Hematopoietic multipotent progenitor cell treated with erythropoietin and hydrocortisone succinate and interleukin-3 and kit ligand, for 4 days (in vitro differentiated cells): ENCODE measurements at regions not wholly inside any gene's neighbourhood (a gene's known extent, or its start where the extent isn't known, plus 50 kb on each side); places are given as distances from the start of the nearest gene placed in this dataset.

Experiments
- DNase-seq: peaks from one replicate; pipeline ENCODE4 v3.0.0-alpha.2; 2015

- DNase-seq, result no peak
Measured at GRCh38 chr6:105901583-105901982, 184.6 kb upstream of the PRDM1 start.

GRCh38 chr6:105900125-105900937, 185.8 kb upstream of the PRDM1 start:
- DNase-seq, result peak; percentile 69

GRCh38 chr6:105898286-105898685, 187.8 kb upstream of the PRDM1 start:
- no peak for DNase-seq

- DNase-seq, result no peak
Measured at GRCh38 chr6:105897131-105897530, 189.0 kb upstream of the PRDM1 start.

- no peak for DNase-seq
Measured at GRCh38 chr6:105896821-105897095, 189.4 kb upstream of the PRDM1 start.

GRCh38 chr6:105896052-105896820, 189.9 kb upstream of the PRDM1 start:
- peak; percentile 45 for DNase-seq

- DNase-seq, result no peak
Measured at GRCh38 chr6:105894556-105894955, 191.6 kb upstream of the PRDM1 start.

GRCh38 chr6:105893741-105894140, 192.4 kb upstream of the PRDM1 start:
- DNase-seq, result no peak

GRCh38 chr6:105892577-105893262, 193.4 kb upstream of the PRDM1 start:
- DNase-seq, result peak; percentile 91

- DNase-seq, result no peak
Measured at GRCh38 chr6:105890521-105891244, 195.5 kb upstream of the PRDM1 start.

GRCh38 chr6:105889902-105890301, 196.2 kb upstream of the PRDM1 start:
- DNase-seq, result no peak

GRCh38 chr6:105886814-105887544, 199.2 kb upstream of the PRDM1 start:
- DNase-seq, result no peak

- DNase-seq, result peak; percentile 64
Measured at GRCh38 chr6:105886066-105886813, 199.9 kb upstream of the PRDM1 start.

- no peak for DNase-seq
Measured at GRCh38 chr6:105884426-105884825, 201.7 kb upstream of the PRDM1 start.

GRCh38 chr6:105884011-105884410, 202.1 kb upstream of the PRDM1 start:
- no peak for DNase-seq

GRCh38 chr6:105882828-105883227, 203.3 kb upstream of the PRDM1 start:
- no peak for DNase-seq

- no peak for DNase-seq
Measured at GRCh38 chr6:105882121-105882803, 203.9 kb upstream of the PRDM1 start.

GRCh38 chr6:105881608-105882007, 204.5 kb upstream of the PRDM1 start:
- no peak for DNase-seq

GRCh38 chr6:105880030-105880492, 206.1 kb upstream of the PRDM1 start:
- peak; percentile 77 for DNase-seq

GRCh38 chr6:105879146-105879545, 207.0 kb upstream of the PRDM1 start:
- no peak for DNase-seq
